Skeletal muscle satellite cell (primary cell): ENCODE measurements at regions not wholly inside any gene's neighbourhood (a gene's known extent, or its start where the extent isn't known, plus 50 kb on each side); places are given as distances from the start of the nearest gene placed in this dataset.
"Not testable (repeated sequence)": the region's sequence is repeated elsewhere in the genome, so short reads cannot be mapped to it uniquely, and the experiment has no call there.

Experiments
- H3K27me3 ChIP-seq: 2 replicates; pipeline ENCODE4 v1.7.0; 2013; ENCODE audit warnings: low read length; ENCODE audit not compliant: control insufficient read depth, insufficient read depth
- H3K36me3 ChIP-seq: 2 replicates; pipeline ENCODE4 v1.7.0; 2013; ENCODE audit warnings: mild to moderate bottlenecking, control low read depth, low read length; ENCODE audit not compliant: insufficient read depth
- H3K4me1 ChIP-seq: 2 replicates; pipeline ENCODE4 v1.7.0; 2013; ENCODE audit warnings: low read length; ENCODE audit not compliant: control insufficient read depth, insufficient read depth
- H3K4me2 ChIP-seq: 2 replicates; pipeline ENCODE4 v1.7.0; 2013; ENCODE audit warnings: mild to moderate bottlenecking, low read length
- H3K4me3 ChIP-seq: 2 replicates; pipeline ENCODE4 v1.7.0; 2013; ENCODE audit warnings: low read length
- H3K9ac ChIP-seq: 2 replicates; pipeline ENCODE4 v1.7.0; 2013; ENCODE audit warnings: mild to moderate bottlenecking, low read depth, low read length, moderate library complexity
- H3K9me3 ChIP-seq: replicated peaks from 2 replicates; pipeline ENCODE4 v1.7.0; 2013; ENCODE audit warnings: mild to moderate bottlenecking, control low read depth, low read length

GRCh38 chr12:125351788-125352187 is 286.6 kb downstream of the AACS start:
- Histone ChIP-seq H3K4me2 (no peak overlapping the region), H3K4me1 (no peaks in the 10 kb centered on the region), H3K36me3 (no peaks in the 10 kb centered on the region), H3K4me3 (no peak overlapping the region), H3K27me3 (no peaks in the 10 kb centered on the region), H3K9ac (no peak overlapping the region), H3K9me3 (no peaks in the 10 kb centered on the region)

- not testable (repeated sequence) for H3K9ac ChIP-seq, H3K36me3 ChIP-seq, H3K4me1 ChIP-seq, H3K4me2 ChIP-seq, H3K9me3 ChIP-seq, H3K27me3 ChIP-seq, H3K4me3 ChIP-seq
These were observed 287.8 kb downstream of the AACS start for GRCh38 chr12:125353002-125353401.

- H3K36me3 ChIP-seq, result no peaks in the 10 kb centered on the region
- no peak overlapping the region for H3K9ac ChIP-seq
- H3K27me3 ChIP-seq, result no peaks in the 10 kb centered on the region
- H3K4me2 ChIP-seq, result no peak overlapping the region
- H3K4me1 ChIP-seq, result no peaks in the 10 kb centered on the region
- no peak overlapping the region for H3K4me3 ChIP-seq
- no peaks in the 10 kb centered on the region for H3K9me3 ChIP-seq
These were observed 288.6 kb downstream of the AACS start for GRCh38 chr12:125353871-125354270.

GRCh38 chr12:125355614-125356013 is 290.4 kb downstream of the AACS start:
- H3K27me3 ChIP-seq, result no peaks in the 10 kb centered on the region
- no peak overlapping the region for H3K9ac ChIP-seq
- no peaks in the 10 kb centered on the region for H3K36me3 ChIP-seq
- no peaks in the 10 kb centered on the region for H3K9me3 ChIP-seq
- no peaks in the 10 kb centered on the region for H3K4me1 ChIP-seq
- H3K4me2 ChIP-seq, result no peak overlapping the region
- no peak overlapping the region for H3K4me3 ChIP-seq

GRCh38 chr12:125356111-125356510 is 290.9 kb downstream of the AACS start:
- Histone ChIP-seq H3K4me2 (no peak overlapping the region), H3K9ac (no peak overlapping the region), H3K9me3 (no peaks in the 10 kb centered on the region), H3K4me1 (no peaks in the 10 kb centered on the region), H3K36me3 (no peaks in the 10 kb centered on the region), H3K27me3 (no peaks in the 10 kb centered on the region), H3K4me3 (no peak overlapping the region)

GRCh38 chr12:125357561-125357960 is 292.3 kb downstream of the AACS start:
- H3K4me1 ChIP-seq, result no peaks in the 10 kb centered on the region
- H3K27me3 ChIP-seq, result no peaks in the 10 kb centered on the region
- H3K9me3 ChIP-seq, result no peaks in the 10 kb centered on the region
- H3K36me3 ChIP-seq, result no peaks in the 10 kb centered on the region
- no peak overlapping the region for H3K4me3 ChIP-seq
- no peak overlapping the region for H3K9ac ChIP-seq
- no peak overlapping the region for H3K4me2 ChIP-seq

- Histone ChIP-seq H3K4me1 (no peaks in the 10 kb centered on the region), H3K4me3 (no peak overlapping the region), H3K9me3 (no peaks in the 10 kb centered on the region), H3K4me2 (no peak overlapping the region), H3K9ac (no peak overlapping the region), H3K36me3 (no peaks in the 10 kb centered on the region), H3K27me3 (no peaks in the 10 kb centered on the region)
These were observed 295.3 kb downstream of the AACS start for GRCh38 chr12:125360540-125360939.

GRCh38 chr12:125371033-125371432 is 305.8 kb downstream of the AACS start:
- Histone ChIP-seq H3K36me3 (no peaks in the 10 kb centered on the region), H3K4me1 (no peaks in the 10 kb centered on the region), H3K27me3 (no peaks in the 10 kb centered on the region), H3K4me2 (no peak overlapping the region), H3K9ac (no peak overlapping the region), H3K9me3 (no peaks in the 10 kb centered on the region), H3K4me3 (no peak overlapping the region)

- H3K4me2 ChIP-seq, result no peak overlapping the region
- H3K27me3 ChIP-seq, result no peaks in the 10 kb centered on the region
- no peak overlapping the region for H3K9ac ChIP-seq
- H3K9me3 ChIP-seq, result no peaks in the 10 kb centered on the region
- H3K4me3 ChIP-seq, result no peak overlapping the region
- H3K36me3 ChIP-seq, result no peaks in the 10 kb centered on the region
- H3K4me1 ChIP-seq, result no peaks in the 10 kb centered on the region
These were observed 306.9 kb downstream of the AACS start for GRCh38 chr12:125372085-125372484.

- no peak overlapping the region for H3K4me2 ChIP-seq
- H3K27me3 ChIP-seq, result no peaks in the 10 kb centered on the region
- H3K4me3 ChIP-seq, result no peak overlapping the region
These were observed 308.1 kb downstream of the AACS start for GRCh38 chr12:125373375-125373774.

GRCh38 chr12:125376422-125376821 is 311.2 kb downstream of the AACS start:
- Histone ChIP-seq H3K36me3 (no peaks in the 10 kb centered on the region), H3K4me3 (no peak overlapping the region), H3K9me3 (no peaks in the 10 kb centered on the region), H3K9ac (no peak overlapping the region), H3K4me2 (no peak overlapping the region), H3K27me3 (no peaks in the 10 kb centered on the region), H3K4me1 (no peaks in the 10 kb centered on the region)

More at GRCh38 chr12:125373375-125373774, 308.1 kb downstream of the AACS start:
- H3K9ac ChIP-seq, result no peak overlapping the region
- H3K36me3 ChIP-seq, result no peaks in the 10 kb centered on the region
- no peaks in the 10 kb centered on the region for H3K4me1 ChIP-seq
- H3K9me3 ChIP-seq, result no peaks in the 10 kb centered on the region

GRCh38 chr12:125377093-125377492 is 311.9 kb downstream of the AACS start:
- no peaks in the 10 kb centered on the region for H3K4me1 ChIP-seq
- no peaks in the 10 kb centered on the region for H3K36me3 ChIP-seq
- H3K9me3 ChIP-seq, result peaks cover 4% of the 10 kb centered on the region
- H3K4me2 ChIP-seq, result no peak overlapping the region
- no peak overlapping the region for H3K9ac ChIP-seq
- H3K4me3 ChIP-seq, result no peak overlapping the region
- no peaks in the 10 kb centered on the region for H3K27me3 ChIP-seq
